GM19324 (cell line): ENCODE measurements at regions not wholly inside any gene's neighbourhood (a gene's known extent, or its start where the extent isn't known, plus 50 kb on each side); places are given as distances from the start of the nearest gene placed in this dataset.

Experiments
- ATAC-seq: cut with Tn5 transposase; IDR thresholded peaks from one replicate; pipeline ENCODE4 v1.9.1; 2021; ENCODE audit warnings: mild to moderate bottlenecking, moderate library complexity; ENCODE audit not compliant: unreplicated experiment, low FRiP score

DNA sequence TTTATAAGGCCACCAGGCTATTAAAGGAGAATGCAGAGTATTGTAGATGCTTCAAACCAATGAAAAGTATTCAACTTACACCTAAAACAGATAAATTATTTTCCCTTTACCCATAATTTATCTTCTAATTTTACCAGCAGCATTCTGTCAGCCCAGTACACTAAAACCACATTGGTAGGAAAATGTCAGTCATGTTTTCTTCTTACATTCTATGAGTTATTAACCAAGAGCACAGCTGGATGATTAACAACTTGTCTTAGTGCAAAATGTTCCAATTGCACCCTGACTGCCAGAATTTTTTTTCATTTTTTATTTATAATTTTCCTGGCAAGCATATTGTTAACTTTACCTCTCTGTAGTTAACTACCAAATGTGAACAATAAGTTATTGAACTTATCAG is 79.0 kb upstream of the WDR75 start:
- no peak for ATAC-seq

DNA sequence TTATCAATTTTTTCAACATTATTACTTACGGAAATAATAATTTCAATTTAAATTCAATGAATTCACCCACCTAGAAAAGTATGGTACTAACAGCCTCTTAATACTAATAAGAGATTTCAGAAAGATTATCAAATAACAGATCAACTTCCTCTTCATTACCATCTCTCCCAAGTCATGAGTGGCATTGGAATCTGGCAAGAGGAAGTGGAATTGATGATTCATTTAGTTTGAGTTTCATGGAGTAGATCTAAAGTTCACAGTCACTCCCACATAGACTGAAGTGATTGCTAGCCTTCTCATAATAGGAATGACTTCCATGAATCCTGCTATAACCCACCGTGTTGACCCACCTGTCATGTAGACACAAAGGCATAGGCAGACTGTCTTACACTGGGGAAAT is 77.7 kb upstream of the WDR75 start:
- no peak for ATAC-seq

DNA sequence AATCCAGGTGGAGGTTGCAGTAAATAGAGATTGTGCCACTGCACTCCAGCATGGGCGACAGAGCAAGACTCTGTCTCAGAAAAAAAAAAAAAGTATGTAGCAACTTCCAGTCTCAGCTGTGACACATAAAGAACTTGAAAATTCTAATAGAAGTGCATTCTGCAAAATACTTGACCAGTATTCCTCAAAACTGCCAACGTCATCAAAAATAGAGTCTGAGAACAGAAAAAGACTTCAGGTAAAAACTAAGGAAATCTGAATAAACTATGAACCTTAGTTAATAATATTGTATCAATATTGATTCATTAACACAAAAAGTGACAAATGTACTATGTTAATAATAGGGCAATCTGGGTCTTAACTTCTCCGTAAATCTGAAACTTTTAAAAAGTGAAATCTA is 76.7 kb upstream of the WDR75 start:
- ATAC-seq = no peak

DNA sequence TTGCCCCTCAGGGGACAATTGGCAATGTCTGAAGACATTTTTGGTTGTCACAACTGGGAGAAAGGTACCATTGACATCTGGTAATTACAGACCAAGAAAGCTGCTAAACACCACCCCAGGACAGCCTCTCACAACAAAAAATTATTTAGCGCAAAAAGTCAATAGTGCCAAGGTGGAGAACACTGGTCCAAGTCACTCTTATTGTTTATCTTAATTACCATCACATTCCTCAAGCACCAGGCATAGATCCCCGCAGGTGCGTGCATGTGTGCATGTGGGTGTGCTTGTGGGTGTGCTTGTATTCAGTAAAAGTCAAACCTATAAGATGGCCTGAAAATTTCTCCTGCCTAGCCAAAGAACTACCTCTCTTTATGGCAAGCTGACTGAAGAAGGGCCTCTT is 74.9 kb upstream of the WDR75 start:
- no peak for ATAC-seq

DNA sequence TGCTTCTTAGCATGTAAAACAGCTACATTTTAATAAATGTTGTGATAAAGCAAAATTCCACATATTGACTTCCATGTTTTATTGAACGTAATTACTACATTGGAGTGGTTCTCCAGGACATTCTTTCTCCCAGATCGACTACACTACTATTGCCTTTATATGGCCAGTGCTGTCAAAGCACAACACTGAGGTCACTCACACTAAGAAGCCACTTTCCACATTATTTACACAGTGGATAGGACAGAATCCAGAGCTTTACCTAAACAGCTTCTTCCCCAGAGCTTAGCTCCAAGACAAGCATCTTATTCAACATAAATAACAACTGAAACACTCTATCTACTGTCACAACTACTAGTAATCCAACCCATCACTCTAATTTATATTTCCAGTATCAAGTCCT is 73.9 kb upstream of the WDR75 start:
- no peak for ATAC-seq

DNA sequence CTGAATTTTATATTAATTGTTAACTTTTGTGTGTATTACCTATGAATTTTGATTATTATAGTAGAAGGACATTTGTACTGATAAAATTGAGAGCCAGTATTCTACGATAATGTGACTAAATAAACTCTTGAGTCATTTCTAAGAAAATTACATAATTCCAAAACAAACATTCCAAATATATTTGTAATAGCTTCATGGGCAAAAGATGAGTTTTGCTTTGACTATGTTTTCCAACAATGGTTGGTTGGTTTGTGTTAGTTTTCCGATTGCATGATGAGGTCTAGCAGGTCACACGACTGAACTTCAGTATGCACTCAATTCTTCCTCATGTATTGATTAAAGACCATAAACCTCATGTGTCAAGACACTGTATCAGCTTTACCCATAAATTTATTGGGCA is 71.7 kb upstream of the WDR75 start:
- no peak for ATAC-seq

DNA sequence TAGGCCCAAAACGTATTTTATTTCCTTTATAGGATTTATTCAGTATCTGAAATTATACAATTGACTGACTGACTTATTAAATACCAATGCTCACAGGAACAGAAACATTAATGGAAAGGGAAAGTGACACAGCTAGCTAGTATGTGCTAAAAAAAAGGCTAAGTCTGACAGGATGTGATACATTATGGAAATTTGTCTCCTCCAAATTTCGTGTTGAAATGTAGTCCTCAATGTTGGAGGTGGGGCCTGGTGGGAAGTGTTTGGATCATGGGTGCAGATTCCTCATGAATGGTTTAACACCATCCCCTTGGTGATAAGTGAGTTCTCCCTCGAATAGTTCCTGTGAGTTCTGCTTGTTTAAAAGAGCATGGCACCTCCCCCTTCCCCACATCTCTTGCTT is 70.6 kb upstream of the WDR75 start:
- ATAC-seq = no peak

DNA sequence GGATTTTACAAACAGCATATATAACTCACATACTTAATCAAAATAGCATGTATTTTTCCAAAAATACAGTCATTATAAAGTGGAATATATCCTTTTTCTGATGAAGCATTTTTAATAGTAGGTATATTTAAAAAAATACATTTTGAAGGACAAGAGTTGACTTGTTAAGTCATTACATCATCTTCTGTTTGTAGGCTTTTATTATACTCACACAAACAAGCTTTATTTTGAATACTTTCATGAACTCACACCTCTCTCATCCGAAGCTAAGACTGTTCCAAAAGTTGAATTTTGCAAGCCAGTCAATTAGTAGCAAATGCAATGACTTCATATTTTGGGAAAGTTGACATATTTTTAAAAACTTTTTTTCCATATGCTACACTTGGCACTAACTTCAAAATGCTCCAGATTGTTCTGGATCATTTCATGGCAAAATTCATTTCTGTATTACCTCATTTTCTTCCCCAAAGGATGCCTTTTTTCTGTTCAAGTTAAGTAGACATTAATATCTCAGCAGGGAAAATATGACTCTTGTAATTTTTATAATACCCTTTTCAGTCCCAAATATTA is 68.5 kb upstream of the WDR75 start:
- no peak for ATAC-seq

DNA sequence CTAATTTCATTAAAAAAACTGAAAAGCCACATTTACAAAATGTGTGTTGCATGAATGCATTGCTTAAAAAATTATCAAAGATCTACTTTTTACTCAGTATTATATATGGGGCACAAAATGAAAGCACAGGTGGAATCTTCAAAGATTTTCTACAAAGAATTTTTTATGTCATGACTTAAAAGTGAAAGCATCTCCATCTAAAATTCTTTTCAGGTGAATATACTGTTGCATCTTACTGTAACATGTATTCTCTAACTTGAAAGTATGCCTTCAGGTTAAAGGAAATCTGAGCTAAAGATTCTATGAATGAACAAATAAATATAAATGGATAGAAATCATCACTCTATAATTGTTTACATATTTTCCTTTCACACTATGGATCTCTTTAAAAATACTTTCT is 66.8 kb upstream of the WDR75 start:
- ATAC-seq = no peak

DNA sequence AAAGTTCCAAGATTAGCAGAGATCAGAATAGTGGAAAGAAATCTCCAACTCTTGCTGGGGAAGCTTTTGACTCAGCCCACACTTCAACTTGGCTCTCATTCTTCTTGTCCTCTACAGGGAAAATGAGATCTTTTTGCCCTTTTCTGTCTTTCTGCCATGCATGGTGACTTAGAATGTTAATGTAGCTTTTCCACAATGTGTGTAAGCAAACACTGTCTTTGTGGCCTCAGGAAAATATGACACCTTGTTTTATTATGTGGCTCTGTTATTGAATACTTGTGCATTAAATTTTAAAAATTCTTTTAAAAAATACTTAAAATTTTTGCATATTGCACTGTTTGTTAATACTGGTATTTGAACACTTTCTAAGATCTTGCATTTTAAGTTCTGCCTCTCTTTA is 65.4 kb upstream of the WDR75 start:
- ATAC-seq = no peak

DNA sequence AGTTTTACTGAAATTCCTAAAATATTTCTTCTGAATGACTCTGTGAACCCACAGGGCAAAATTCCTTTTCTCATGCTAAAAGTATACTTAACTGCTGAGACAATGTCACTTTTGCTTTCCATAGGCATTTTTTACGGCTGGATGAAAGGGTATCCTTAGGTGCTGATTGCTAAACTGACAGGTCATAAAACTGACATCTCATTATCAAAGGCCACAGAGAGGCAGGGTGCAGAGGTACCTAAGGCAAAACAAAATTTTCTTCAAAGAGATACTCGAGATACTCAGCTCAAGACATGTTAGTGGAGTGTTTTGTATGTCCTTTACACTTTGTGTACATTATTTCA is 62.0 kb upstream of the WDR75 start:
- ATAC-seq = no peak

DNA sequence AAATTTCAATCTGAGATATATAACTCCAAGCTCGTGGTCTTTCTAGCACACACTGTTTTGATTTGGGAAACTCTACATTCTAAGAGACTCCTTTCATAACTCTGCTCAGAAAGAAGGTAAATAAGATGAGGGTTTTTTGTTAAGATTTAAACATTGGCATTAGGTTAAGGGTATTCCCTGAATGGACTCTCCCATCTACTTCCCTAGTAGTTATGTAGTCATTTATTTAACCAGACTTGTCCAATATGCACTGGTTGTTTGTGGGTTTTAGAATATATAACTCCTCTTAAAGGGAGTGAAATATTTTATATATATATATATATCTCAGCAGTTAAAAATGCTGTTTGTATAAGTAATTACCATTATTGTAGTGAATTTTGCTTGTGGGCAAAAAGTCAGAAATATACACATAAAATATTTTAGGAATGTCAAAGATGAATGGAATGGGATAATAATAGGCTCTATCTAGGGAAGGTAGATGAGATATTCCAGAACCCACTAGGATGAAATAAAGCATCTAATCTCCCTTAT is 61.5 kb upstream of the WDR75 start:
- ATAC-seq = no peak

DNA sequence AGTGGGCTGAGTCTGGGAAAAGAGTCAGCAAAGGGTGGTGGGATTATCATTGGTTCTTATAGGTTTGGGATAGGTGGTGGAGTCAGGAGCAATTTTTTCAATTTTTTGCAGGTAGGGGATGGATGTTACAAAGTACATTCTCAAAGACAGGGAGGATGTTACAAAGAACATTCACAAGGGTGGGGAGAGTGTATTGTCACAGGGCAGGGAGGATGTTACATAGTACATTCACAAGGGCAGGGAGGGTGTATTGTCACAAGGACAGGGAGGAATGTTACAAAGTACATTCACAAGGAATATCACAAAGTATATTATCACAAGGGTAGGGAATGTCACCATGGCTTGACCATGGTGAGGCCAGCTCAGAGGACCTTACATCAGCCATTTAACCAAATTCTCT is 58.6 kb upstream of the WDR75 start:
- no peak for ATAC-seq

DNA sequence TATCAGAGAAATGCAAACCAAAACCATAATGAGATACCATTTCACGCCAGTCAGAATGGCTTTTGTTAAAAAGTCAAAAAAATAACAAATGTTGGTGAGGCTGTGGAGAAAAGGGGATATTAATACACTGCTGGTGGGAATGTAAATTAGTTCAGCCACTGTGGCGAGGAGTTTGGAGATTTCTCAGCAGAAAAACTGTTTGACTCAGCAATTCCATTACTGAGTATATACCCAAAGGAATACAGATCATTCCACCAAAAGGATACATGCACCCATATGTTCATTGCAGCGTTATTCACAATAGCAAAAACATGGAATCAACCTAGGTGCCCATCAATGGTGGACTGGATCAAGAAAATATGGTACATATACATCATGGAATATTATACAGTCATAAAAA is 54.5 kb upstream of the WDR75 start:
- ATAC-seq = no peak

DNA sequence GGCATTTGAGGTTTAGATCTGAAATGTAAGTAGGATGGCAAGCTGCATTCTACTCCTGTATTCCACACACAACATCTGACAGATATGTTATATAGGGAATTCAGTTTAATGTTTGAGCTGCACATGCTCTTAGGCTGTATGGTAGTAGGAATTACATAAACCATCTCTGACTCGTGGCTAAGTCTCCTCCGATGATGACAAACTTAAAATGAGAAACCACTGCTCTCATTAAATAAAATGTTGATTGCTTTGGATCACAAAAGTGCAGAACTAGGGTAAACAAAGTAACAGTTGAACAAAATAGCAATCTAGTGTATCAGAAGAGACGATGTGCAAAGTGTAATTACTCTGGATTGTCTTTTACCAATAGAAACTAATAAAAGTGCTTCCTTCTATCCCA is 50.1 kb upstream of the WDR75 start:
- ATAC-seq = no peak
